CD4-positive, alpha-beta T cell treated with Interferon alpha-2 for 1 hour (primary cell): ENCODE measurements at regions not wholly inside any gene's neighbourhood (a gene's known extent, or its start where the extent isn't known, plus 50 kb on each side); places are given as distances from the start of the nearest gene placed in this dataset.
"Not testable (repeated sequence)": the region's sequence is repeated elsewhere in the genome, so short reads cannot be mapped to it uniquely, and the experiment has no call there.

Source experiments
- DNase-seq, 2 donors: peaks; one replicate each; pipeline ENCODE4 v3.0.0-alpha.2; 2020 to 2022

DNA sequence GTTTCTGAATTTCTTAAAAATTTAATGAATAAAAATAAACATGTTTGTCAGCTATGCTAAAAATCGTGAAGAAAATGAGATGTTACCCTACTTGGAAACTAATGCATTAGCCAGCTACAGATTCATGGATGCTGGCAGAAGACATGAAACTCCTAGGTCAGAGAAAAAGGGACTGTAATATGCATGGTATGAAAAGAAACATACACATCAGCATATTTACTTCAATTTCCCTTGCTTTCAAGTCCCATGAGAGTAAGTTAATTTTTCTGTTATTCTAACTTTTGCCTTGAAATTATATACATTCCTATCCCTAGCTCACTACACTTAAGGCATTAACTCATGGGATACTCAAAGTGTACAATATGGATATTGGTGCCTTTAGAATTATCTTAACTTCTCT, 2041.4 kb upstream of the LRRTM1 start:
- DNase-seq = no peak

DNA sequence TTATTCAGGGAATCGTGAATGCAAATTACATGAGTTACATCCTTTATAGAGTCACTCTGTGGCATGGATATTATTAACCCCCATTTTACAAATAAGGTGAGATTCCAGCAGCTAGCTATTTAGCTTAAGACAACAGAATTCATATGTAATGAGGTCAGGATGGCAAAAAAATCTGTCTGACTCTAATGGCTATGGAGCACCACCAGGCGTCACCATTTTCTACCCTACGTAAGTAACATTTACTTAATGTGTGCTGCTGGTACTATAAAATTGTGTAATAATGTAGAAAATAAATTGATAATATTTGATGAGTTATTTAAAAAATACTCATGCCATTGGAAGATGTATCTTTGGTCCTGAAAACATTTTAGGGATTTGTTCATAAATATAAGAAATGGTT, 2040.1 kb upstream of the LRRTM1 start:
- no peak for DNase-seq

DNA sequence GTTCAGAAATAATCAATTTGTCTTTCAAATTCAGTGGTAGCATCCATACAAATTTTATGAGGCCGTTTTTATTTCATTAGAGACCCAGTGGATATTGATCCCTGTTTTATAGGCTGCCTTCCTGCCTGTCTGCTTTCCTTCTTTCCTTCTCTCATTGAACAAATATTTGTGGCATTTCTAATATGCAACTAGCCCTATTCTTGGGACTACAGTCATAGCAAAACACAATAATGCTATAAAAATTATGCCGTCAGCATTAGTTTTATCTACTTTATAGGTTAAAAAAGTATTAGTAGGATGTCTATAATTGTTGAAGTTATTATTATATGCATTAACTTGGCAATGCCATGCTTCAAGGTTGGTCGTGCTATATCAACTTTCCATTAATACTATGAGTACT, 2037.8 kb upstream of the LRRTM1 start:
- DNase-seq = no peak

DNA sequence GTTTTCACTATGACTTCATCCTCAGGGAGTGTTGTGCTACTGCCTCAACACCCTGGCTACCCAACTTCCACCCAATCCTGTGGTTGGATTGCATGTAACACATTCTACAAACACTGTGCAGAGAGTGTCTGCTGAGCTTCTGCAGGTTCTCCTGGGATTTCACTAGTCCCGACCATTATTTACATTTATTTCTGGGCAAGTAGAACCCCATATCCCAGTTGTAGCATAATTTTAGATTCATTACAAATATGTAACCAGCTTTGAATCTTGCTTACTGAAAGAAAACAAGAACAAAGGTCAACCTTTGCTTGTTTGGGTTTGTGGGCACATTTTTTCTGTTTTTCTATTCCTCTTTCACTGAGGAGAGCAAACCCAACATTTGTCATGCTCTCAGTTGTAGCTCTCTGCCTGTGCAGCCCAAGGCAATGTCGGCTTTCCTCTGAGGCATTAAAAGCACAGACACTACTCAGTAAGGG, 2036.1 kb upstream of the LRRTM1 start:
- no peak for DNase-seq

DNA sequence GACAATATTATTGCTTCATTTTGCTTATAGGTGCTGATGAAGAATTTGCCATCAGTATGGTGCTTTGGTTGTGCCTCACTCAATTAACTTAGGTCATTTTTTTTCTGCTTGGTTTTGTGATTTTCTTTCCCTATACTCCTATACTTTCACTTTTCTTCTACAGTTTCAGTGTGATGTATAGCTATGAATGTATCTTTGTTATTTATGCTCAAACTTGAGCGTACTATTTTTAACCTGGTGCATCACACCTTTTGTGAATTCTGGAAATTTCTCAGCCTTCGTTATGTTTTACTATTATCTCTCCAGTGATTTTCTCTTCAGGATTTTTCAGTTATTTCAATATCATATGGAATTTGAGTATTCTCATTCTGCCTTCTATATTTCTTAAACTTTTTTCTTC, 2035.3 kb upstream of the LRRTM1 start:
- DNase-seq = no peak

DNA sequence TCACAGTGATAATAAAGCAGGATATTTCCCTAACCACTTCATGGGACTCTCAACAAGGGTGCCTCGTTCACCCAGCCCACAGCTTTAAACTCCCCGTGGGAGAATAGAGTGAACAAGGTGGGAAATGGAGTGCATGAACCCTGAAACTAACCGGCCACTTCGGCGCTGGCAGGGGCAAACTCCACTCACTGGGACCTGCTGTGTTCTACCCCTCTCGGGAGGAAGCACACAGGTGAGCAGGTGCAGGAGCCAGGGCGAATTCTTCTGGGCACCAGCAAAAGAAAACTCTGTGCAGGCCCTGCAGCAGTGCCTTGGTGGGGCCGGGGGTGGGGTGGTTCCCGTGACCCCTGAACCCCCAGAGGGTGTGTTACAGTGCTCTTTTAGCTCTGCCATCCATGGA, 2029.1 kb upstream of the LRRTM1 start:
- no peak for DNase-seq

DNA sequence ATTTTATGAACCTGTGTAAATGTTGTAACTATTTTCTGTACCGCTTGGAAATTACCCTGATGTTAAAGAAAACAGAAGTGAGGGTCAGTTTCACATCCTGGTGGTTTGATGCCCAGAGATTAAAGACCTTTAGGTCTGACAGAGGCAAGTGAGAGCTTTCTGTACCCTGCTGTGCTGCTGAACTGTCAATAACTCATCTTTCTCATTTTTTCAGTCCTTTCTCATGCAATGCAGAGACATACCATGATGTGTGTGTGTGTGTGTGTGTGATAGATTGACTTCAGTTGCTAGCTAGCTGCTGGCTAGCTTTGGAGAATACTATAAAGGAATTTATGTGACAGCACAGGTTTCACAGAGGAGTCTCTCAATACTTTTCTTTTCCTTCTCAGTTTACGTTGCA, 2025.6 kb upstream of the LRRTM1 start:
- DNase-seq = no peak

DNA sequence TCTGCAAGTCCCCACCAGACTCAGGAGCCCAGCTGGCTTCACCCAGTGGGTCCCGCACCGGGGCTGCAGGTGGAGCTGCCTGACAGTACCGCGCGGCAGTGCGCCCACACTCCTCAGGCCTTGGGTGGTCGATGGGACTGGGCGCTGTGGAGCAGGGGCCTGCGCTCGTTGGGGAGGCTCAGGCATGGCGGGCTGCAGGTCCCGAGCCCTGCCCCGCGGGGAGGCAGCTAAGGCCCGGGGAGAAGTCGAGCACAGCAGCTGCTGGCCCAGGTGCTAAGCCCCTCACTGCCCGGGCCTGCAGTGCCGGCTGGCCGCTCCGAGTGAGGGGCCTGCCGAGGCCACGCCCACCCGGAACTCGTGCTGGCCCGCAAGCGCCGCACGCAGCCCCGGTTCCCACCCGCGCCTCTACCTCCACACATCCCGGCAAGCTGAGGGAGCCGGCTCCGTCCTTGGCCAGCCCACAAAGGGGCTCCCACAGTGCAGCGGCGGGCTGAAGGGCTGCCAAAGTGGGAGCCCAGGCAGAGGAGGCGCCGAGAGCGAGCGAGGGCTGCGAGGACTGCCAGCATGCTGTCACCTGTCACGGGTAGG, 2021.7 kb upstream of the LRRTM1 start:
- DNase-seq = not testable (repeated sequence)

DNA sequence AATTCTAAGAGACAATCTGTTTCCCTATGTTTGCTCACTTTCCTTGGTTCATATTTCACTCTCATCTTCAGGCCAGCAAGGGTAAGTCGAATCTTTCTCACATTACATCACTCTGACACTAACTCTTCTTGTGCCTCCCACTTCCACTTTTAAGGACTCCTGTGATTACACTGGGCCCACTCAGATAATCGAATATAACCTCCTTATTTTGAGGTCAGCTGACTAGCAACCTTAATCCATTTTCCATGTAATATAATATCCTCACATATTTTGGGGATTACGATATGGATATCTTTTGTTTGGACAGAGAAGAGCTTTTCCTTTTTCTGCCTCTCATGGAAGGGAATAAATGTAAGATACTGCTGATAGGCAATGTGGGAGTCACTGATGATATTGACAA, 2015.7 kb upstream of the LRRTM1 start:
- DNase-seq = no peak

DNA sequence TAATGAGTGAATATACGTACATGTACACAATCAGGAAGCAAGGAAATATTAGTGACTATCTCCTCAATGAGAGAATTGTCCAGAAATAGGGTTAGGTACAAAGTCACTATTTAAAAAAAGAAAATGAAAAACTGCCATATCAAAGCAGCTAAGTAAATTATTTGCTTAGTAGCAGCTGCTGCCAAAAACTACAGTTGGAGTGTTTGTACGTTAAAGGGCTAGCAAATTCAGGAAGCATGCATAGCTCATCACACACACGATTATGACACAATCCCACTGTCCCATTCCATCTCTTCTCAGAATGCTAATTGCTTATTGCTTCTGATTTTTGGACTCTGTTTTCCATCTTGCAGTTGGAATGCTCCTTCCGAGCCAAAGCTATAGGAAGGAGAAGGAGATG, 2012.5 kb upstream of the LRRTM1 start:
- DNase-seq = no peak

DNA sequence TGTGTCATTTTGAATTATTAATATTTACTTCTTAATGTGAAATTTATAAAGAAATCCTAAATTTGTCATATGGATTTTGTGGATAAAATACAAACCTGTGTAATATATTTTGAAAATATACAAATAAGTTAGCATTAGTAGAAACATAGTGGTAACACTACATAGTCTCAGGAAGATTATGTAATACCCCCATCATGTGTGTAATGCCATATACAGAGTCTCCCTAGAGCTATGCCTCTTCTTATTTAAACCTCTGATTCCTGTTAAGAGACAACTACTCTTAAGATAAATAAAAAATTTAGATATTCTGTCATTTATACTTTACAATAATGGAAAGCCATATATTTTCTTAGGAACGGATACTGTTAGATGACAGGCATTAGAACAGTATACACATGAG, 2012.0 kb upstream of the LRRTM1 start:
- no peak for DNase-seq

DNA sequence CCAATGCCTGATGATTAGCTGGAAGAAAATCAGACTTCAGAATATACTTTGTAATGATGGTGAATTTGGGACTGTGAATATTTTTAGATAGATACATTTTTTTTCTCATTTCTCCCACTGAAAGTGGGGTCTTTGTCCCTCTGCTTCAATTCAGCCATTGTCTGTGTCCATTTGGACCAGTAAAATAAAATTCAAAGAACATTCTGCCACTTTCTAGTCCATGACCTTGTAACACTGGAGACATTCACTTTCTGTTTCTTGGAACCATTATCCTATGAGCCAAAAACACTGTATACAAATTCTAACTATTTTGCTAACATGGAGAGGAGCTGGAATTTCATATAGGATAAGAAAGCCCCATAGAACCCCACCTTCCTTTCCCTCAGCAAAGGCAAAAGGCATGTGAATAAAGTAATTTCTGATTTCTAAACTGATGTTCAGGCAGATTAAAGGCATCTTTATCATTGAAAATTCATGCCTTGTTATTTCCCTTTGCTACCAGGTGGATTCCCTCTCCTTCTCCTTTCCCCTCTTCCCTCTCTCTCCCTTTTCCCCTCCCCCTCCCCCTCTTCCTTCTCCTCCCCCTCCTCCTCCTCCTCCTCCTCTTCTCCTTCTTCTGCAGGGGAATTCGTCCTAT, 2010.4 kb upstream of the LRRTM1 start:
- no peak for DNase-seq

DNA sequence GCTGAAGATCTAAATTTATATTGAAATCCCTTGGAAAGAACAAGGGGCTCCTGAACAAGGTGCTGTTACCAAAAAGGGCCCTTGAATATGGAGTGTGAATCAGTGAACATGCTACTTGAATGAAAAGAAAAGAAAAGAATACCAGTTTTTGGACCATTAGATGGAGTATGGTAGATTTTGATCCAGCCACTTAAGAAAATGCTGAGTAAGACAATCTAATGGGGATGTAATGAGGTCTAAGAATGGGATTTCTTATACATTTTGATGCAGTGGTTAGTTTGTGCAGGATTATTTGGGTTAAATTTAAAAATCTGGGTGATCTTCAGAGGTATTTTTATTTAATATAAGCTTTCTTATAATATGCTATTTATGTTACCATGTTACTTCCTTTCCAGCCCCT, 2003.0 kb upstream of the LRRTM1 start:
- no peak for DNase-seq

DNA sequence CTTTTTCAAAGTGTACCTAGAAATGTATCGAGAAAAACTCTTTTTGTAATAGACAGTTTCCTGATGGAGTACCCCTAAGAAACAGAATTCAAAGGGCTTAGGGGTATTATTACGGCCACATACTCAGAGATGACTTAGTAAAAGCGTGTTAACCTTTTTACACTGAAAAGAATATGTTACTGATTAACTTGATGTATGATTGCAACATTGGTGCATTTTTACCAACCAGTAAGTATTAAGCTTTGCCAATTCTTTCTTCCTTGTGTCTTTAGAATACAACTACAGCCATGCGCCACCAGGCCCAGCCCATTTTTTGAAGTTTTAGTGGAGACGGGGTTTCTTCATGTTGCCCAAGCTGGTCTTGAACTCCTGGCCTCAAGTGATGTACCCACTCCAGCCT, 1997.0 kb upstream of the LRRTM1 start:
- DNase-seq = no peak

DNA sequence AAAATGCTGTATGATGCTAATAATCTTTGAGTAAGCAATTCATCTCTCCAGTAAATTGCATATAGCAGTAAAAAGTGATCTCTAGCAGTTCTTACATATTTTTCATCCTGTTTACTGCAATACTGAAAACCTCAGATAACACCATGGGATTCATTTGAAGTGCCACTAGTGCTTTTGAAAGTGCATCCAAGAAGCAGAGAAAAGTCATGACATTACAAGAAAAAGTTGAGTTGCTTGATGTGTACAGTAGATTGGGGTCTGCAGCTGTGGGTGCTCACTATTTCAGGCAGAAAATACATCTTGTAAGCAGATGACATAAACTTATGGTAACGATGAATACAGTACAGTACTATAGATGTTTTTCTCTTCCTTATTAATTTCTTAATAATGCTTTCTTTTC, 1984.9 kb upstream of the LRRTM1 start:
- no peak for DNase-seq

DNA sequence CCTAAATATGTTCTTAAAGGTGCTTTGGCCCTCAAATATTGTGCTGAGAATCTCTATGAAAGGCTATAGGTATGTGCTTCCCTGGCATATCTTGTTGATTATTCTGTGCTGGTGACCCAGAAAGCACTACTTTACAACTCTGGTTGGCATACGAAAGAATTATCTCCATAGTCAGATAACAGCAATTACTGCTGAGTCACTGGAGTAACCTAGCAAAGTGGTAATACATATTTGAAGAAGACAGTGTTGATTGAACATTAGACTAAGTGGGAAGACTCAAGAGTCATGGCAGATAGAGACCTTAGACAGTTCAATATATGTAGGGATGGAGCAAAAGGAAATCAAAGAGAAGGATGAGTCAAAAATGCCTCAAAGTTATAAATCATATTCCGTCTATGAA, 1978.5 kb upstream of the LRRTM1 start:
- no peak for DNase-seq

DNA sequence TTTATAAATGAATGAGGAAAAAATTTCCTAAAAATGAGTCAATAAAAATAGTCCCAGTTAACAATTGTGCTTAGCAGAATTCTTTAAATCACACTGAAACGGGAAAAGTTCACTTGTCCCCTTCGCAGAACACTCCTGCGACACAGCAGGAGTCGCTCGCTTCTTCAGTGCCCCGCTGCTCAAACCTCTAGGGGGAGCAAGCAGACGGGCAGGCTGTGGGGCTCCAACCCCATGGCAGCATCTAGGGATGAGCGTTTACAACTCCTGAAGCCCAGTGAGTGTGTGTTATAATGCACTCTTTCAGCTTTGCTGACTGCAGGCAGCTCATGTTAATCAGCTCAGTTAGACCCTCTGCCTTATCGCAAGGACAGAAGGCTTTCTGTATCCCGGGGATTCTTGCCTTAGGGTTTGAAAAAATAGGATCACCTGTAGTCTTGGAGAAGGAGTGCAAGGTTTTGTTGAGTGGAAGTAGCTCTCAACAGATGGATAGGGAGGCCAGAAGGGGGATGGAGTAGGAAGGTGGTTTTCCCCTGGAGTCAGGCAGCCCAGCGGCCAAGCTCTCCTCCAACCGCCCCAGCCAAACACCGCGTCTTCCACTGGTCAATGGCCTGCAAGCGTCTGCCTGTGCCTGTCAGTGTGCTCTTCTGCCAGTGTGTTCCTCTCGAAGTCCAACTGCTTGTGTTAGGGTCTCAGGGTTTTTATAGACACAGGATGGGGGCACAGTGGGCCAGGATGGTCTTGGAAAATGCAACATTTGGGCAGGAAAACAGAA, 1977.7 kb upstream of the LRRTM1 start:
- no peak for DNase-seq

DNA sequence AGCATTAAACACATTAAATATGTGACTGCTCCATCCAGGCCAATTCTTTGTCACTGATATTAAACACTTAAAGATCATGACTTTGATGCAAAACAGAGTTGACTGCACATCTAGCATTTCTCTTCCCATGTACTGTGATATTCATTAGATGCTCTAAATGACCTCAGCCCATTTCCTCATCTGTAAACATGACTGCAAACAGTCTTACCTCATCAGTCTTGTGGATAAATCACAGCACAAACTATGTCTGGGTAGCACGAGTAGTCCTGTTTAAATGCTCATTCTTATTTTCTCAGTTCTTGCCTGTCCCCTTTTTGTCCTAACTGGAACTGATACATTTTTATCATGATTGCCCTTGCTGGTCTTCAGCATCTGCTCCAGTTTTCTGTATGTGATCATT, 1974.8 kb upstream of the LRRTM1 start:
- no peak for DNase-seq

DNA sequence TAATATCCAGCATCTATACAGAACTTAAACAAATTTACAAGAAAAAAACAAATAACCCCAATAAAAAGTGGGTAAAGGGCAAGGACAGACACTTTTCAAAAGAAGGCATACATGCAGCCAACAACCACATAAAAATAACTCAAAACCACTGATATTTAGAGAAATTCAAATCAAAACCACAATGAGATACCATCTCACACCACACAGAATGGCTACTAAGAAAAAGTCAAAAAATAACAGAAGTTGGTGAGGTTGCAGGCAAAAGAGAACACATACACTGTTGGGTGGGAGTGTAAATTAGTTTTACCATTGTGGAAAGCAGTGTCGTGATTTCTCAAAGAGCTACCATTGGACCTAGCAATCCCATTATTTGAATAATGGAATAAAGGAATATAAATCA, 1973.9 kb upstream of the LRRTM1 start:
- DNase-seq = no peak

DNA sequence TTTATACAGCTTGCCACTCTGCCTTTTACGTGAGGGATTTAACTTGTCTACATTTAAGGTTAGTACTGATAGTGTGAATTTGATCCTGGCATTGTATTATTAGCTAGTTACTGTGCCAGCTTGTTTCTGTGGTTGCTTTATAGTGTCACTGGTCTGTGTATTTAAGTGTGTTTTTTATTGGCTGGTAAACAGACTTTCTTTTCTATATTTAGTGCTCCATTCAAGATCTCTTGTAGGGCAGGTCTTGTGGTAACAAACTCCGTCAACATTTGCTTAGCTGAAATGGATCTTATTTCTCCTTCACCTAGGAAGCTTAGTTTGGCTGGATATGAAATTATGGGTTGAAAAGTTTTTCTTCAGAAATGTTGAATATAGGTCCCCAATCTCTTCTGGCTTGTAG, 1971.0 kb upstream of the LRRTM1 start:
- DNase-seq = no peak

DNA sequence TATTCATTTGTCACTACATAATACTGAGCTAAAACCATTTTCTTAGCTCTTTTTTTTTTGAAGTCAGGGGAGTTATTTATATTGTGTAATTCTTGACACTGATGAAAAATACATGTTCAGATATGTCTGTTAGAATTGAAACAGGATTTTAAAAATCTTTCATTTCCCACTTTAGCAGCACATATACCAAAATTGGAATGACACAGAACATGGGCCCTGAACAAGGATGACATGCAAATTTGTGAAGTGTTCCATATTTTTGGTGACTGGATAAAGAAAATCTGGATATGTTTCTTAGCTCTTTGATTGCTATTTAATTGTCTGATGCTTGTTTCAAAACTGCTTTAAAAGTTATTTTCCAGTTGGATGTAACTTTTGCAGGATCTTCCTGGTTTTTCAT, 1963.9 kb upstream of the LRRTM1 start:
- DNase-seq = no peak

DNA sequence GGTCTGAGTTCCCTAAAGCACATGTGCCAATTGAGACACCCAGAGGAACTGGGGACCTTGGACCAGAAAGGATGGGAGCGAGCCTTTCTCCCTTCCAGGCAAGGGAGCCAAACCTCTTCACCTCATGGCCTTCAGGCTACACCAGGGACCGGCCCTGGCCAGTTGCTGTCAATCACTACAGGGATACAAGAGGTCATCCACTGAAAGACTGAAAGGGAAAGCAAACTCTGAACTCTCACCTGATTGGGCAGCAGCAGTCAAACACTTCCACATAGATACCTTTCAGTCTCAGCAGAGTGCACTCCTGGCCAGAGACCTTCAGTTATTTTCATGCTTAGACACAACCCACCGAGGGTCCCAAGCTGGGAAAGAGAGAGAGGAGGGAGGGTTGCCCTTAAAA, 1956.0 kb upstream of the LRRTM1 start:
- no peak for DNase-seq

DNA sequence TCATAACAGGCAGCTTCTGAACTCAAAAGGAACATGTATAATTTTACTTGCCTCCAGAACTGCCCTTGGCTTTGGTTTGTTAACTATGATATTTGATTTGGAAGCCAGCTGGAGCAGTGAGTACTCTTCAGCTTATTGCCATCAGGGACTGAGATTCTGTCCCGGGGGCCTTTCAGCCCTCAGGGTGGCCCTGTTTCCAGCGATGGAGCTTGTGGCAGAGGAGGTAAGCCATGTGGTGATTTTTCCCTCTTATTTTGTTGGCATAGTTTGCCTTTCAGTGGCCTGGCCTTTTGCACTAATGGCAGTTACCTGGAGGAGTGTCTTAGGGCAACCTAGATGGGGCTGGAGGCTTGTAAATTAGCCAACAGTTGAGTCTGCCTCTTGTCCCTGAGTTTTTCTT, 1955.0 kb upstream of the LRRTM1 start:
- DNase-seq = no peak

DNA sequence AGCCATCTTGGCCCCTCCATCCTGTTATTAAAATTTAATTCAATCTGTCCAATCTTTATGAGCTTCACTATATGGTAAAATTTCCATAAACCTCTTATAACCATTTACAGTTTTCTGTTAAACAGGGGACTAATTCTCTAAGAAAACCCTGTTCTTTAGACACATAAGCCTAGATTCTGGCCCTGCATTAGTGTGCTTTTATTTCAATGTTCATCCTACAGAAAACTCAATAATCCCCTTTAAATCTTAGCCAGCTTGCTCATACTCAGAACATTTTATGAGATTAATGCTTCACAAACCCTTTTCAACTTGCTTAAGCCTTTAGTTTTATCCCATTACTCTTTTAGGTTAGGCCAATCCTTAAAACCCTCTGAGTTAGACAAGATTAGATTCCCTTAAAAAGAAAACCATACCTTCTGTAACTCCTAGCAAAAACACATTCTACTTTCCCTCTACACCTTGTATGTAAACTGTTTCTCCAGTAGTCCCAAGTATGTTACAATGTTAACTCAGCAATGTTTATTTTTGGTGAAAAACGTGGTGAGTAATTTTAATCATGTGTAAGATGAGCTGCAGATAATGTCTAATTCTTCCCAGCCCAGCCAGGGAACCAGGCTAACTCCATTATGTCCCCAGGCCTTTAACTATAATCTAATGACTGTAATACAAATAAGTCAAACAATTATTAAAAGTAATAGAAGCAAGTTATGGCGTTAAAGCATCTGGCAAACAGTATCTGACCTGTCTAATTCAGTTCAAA, 1953.4 kb upstream of the LRRTM1 start:
- DNase-seq = no peak
